Heart left ventricle (tissue), 16 donors: ENCODE measurements at regions not wholly inside any gene's neighbourhood (a gene's known extent, or its start where the extent isn't known, plus 50 kb on each side); places are given as distances from the start of the nearest gene placed in this dataset.

ENCODE experiments used
- ATAC-seq, 4 donors: fragments of 200-7000 bp; cut with Tn5 transposase; one replicate each; pipeline ENCODE4 v1.9.1; 2020 to 2022; ENCODE audit warnings: moderate library complexity in 4 of 4, mild to moderate bottlenecking in 3 of 4, moderate number of reproducible peaks in 1 of 4
- DNase-seq, 5 donors: peaks; one replicate each; pipeline ENCODE4 v3.0.0-alpha.2; 2020
- H3K27ac ChIP-seq, 12 donors: fragments of 200-600 bp; sonication (generic) in 4 of 12; one replicate each; pipeline versions ENCODE4 v1.5.0 to v1.8.0; 2016 to 2022; ENCODE audit warnings: mild to moderate bottlenecking in 2 of 12
- H3K27me3 ChIP-seq, 9 donors: fragments of 200-600 bp; sonication (generic) in 2 of 9; one replicate each; pipeline versions ENCODE4 v1.5.1 to v1.8.0; 2016 to 2022; ENCODE audit warnings: mild to moderate bottlenecking in 3 of 9
- H3K36me3 ChIP-seq, 9 donors: fragments of 200-600 bp; sonication (generic) in 2 of 9; one replicate each; pipeline versions ENCODE4 v1.5.0 to v1.8.0; 2018 to 2022; ENCODE audit warnings: mild to moderate bottlenecking in 2 of 9
- H3K4me1 ChIP-seq, 12 donors: fragments of 200-600 bp; sonication (generic) in 4 of 12; one replicate each; pipeline versions ENCODE4 v1.5.0 to v1.8.0; 2016 to 2022; ENCODE audit warnings: mild to moderate bottlenecking in 3 of 12
- H3K4me3 ChIP-seq, 12 donors: fragments of 200-600 bp; sonication (generic) in 4 of 12; one replicate each; pipeline versions ENCODE4 v1.5.0 to v1.8.0; 2017 to 2022; ENCODE audit warnings: mild to moderate bottlenecking in 9 of 12, moderate library complexity in 4 of 12
- H3K9me3 ChIP-seq, 12 donors: fragments of 200-600 bp; sonication (generic) in 4 of 12; one replicate each; pipeline versions ENCODE4 v1.5.0 to v1.8.0; 2016 to 2022; ENCODE audit warnings: mild to moderate bottlenecking in 1 of 12
- POLR2A ChIP-seq, 2 donors: fragments of 450-650 bp; IDR thresholded peaks; one replicate each; pipeline ENCODE4 v1.6.1; 2017; ENCODE audit warnings: antibody characterized with exemption in 2 of 2, mild to moderate bottlenecking in 2 of 2, moderate library complexity in 2 of 2
- WGBS, 4 donors: extraction: QIAGEN DNeasy Blood & Tissue Kit in 2 of 4; methylation state at CpG; one replicate each; pipeline versions ENCODE4 v1.1.5 to v1.1.7; 2013 to 2018; 5-methylcytosine and 5-hydroxymethylcytosine counted together
- intact Hi-C, 10 donors: fragments of 100-400 bp; cut with DNase I; formaldehyde crosslinking; loops; one replicate each; pipeline versions ENCODE4 v1.11.1 to v1.14.2; 2022
- TF ChIP-seq, protein P1 (sequence below), 12 donors: fragments of 200-600 bp; sonication (generic) in 4 of 12; IDR thresholded peaks; one replicate each; pipeline versions ENCODE4 v1.5.0 to v1.8.0; 2018 to 2022; ENCODE audit warnings: antibody characterized with exemption in 12 of 12, mild to moderate bottlenecking in 5 of 12
- donor health status: ischemic (EF 13 %, LVEDD 7.1; RV severe dilation, severe dysfunction).
- donor health status: healthy with polysubstance abuse.
- donor health status: DM: no; HTN: yes; CAD: no.
- donor health status: DM: no; HTN: no; CAD: no.
- donor health status: ischemic (EF 25% LVEDD 6.9; RV normal size, moderate dysfunction).
- donor health status: ischemic (EF 25% LVEDD 5.7; RV mildly dilated, moderate dysfunction).
- donor health status: healthy.
- donor health status: DM: yes; HTN: yes; CAD: no.
- donor health status: ischemic (EF 35%, LVEDD 5.7; RV mildly dilated, moderate dysfunction).
- donor health status: nonischemic (EF 11% LVEDD 7.7; RV severe dilation, severe dysfunction).
- donor health status: DM: yes; HTN: yes; CAD: no.
- donor health status: PGD.
- donor health status: ischemic (EF 29% LVEDD 5.4; RV normal size, mild dysfunction).
- donor health status: nonischemic (EF 23%, LVEDD 6.1; RV moderate dilation, normal function).

DNA sequence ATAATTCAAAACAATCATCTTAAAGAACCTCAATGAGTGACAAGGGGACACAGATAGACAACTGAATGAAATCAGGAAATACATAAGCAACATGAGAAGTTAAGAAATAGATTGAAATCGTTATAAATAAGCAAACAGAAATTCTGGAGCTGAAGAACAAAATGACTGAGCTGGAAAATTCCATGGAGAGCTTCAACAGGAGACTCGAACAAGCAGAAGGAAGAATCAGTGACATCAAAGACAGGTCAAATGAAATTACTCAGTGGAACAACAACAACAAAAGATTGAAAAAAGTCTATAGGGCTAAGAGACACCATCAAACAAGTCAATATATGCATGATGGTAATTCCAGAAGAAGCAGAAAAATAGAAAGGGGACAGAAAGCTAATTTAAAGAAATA is 89.5 kb upstream of the ALKAL2 start:
- intact Hi-C loops: no loop called here
- H3K4me3 ChIP-seq: no peak overlapping the region
- H3K27ac ChIP-seq: no peak overlapping the region
- no peaks in the 10 kb centered on the region for H3K4me1 ChIP-seq
- peaks cover 0 to 24% (median 4%) of the 10 kb centered on the region in 9 donors for H3K27me3 ChIP-seq
- TF ChIP-seq, protein P1, sequence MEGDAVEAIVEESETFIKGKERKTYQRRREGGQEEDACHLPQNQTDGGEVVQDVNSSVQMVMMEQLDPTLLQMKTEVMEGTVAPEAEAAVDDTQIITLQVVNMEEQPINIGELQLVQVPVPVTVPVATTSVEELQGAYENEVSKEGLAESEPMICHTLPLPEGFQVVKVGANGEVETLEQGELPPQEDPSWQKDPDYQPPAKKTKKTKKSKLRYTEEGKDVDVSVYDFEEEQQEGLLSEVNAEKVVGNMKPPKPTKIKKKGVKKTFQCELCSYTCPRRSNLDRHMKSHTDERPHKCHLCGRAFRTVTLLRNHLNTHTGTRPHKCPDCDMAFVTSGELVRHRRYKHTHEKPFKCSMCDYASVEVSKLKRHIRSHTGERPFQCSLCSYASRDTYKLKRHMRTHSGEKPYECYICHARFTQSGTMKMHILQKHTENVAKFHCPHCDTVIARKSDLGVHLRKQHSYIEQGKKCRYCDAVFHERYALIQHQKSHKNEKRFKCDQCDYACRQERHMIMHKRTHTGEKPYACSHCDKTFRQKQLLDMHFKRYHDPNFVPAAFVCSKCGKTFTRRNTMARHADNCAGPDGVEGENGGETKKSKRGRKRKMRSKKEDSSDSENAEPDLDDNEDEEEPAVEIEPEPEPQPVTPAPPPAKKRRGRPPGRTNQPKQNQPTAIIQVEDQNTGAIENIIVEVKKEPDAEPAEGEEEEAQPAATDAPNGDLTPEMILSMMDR (IDR thresholded peaks at IDR 0.05): no peak
- TF ChIP-seq POLR2A (IDR thresholded peaks at IDR 0.05): no peak
- DNase-seq (no peak), ATAC-seq (no peak)
- H3K36me3 ChIP-seq: no peaks in the 10 kb centered on the region
- peaks cover 0 to 25% (median 10%) of the 10 kb centered on the region in 12 donors for H3K9me3 ChIP-seq
- 53 to 59% (median 55%) methylated on average over 2 of the region's 2 CpGs for WGBS, 4 donors

DNA sequence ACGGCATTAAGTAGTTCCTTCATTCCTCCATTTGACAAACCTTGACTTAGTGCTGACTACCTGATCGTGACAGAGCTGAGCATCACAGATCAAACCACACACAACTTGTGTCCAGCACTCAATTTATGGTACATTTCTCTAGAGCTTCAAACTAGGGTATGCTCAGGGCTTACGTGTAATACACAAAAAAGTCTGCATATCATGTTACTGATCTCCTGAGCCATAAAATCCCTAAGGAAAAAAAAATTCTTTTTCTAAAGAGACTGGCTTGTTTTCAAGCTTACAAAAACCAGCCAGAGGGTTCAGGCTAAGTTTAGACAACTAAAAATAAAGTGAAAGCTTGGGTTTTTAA is 88.0 kb upstream of the ALKAL2 start:
- 60 to 76% (median 67%) methylated on average over 3 of the region's 3 CpGs for WGBS, 4 donors
- DNase-seq: no peak
- Histone ChIP-seq H3K27ac (no peak overlapping the region), H3K27me3 (peaks cover 0 to 10% (median 0%) of the 10 kb centered on the region in 9 donors), H3K9me3 (peaks cover 0 to 29% (median 11%) of the 10 kb centered on the region in 12 donors), H3K4me1 (no peaks in the 10 kb centered on the region), H3K36me3 (no peaks in the 10 kb centered on the region), H3K4me3 (no peak overlapping the region)
- intact Hi-C loops: no loop called here
- no peak for TF ChIP-seq POLR2A (IDR thresholded peaks at IDR 0.05)
- TF ChIP-seq, protein P1 (IDR thresholded peaks at IDR 0.05): no peak
- no peak for ATAC-seq

DNA sequence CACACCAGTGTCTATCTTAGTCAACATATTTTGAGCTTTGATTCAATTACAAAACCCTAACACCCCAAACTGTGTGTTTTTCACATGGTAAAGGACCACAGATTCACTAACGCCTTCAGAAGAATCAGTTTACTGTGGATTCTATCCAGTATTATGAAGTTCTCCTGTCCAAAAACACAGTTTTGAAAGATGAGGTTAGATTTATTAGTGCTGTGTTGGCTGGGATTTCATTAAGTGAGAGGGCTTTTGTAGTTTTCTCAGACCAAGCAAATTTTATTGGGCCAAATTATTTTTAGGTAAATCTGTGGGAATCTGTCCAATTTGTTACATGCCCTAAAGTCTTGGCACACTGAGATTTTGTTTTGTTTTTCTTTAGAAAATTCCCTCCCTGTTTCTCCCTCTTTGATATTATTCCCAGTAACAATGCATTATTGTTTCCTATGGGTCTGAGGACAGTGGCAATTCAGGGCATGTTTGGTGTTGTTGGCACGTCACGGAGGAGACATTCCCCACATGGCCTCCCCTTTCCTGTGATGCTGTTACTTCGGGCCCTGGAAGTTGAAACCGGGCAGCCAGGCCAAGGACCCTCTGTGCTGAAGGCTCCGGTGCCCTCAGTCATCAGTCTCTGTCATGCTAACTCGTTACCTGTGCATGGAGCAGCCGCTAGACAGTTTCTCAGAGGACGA is 87.5 kb upstream of the ALKAL2 start:
- ATAC-seq: no peak
- no peak for DNase-seq
- H3K27me3 ChIP-seq: peaks cover 0 to 7% (median 0%) of the 10 kb centered on the region in 9 donors
- H3K4me1 ChIP-seq: no peaks in the 10 kb centered on the region
- intact Hi-C loops: no loop called here
- 62 to 69% (median 67%) methylated on average over 9 of the region's 9 CpGs for WGBS, 4 donors
- H3K9me3 ChIP-seq: peaks cover 0 to 31% (median 11%) of the 10 kb centered on the region in 12 donors
- TF ChIP-seq, protein P1 (IDR thresholded peaks at IDR 0.05): no peak
- no peak for TF ChIP-seq POLR2A (IDR thresholded peaks at IDR 0.05)
- no peak overlapping the region for H3K27ac ChIP-seq
- no peaks in the 10 kb centered on the region for H3K36me3 ChIP-seq
- no peak overlapping the region for H3K4me3 ChIP-seq

DNA sequence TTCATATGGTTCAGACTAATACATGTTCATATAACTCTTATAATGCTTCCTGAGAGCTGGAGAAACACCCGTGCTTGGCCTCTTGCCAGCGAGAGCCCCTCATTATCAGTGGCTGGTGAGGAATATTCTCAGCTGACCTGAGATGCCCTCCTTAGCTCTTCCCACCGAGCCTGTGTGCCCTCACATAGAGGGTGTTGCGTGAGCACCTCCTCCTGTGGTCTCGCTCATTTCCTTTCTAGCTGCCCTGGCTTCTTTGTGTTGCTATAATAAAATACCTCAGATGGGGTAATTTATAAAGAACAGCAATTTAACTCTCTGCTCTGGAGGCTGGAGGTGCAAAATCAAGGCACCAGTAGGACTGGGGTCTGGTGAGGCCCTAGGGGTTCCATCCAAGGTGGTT is 80.5 kb upstream of the ALKAL2 start:
- H3K27me3 ChIP-seq: no peaks in the 10 kb centered on the region
- ATAC-seq (no peak), DNase-seq (no peak)
- 39 to 52% (median 50%) methylated on average over 5 of the region's 5 CpGs for WGBS, 4 donors
- H3K4me3 ChIP-seq: no peak overlapping the region
- no peak overlapping the region for H3K27ac ChIP-seq
- no peak for TF ChIP-seq POLR2A (IDR thresholded peaks at IDR 0.05)
- TF ChIP-seq, protein P1 (IDR thresholded peaks at IDR 0.05): no peak
- peaks cover 0 to 6% (median 0%) of the 10 kb centered on the region in 12 donors for H3K9me3 ChIP-seq
- intact Hi-C loops: no loop called here
- H3K4me1 ChIP-seq: no peaks in the 10 kb centered on the region
- no peaks in the 10 kb centered on the region for H3K36me3 ChIP-seq
